ENCODE measurements at regions not wholly inside any gene's neighbourhood (a gene's known extent, or its start where the extent isn't known, plus 50 kb on each side); places are given as distances from the start of the nearest gene placed in this dataset.
"Not testable (repeated sequence)": the region's sequence is repeated elsewhere in the genome, so short reads cannot be mapped to it uniquely, and the experiment has no call there.

DNA sequence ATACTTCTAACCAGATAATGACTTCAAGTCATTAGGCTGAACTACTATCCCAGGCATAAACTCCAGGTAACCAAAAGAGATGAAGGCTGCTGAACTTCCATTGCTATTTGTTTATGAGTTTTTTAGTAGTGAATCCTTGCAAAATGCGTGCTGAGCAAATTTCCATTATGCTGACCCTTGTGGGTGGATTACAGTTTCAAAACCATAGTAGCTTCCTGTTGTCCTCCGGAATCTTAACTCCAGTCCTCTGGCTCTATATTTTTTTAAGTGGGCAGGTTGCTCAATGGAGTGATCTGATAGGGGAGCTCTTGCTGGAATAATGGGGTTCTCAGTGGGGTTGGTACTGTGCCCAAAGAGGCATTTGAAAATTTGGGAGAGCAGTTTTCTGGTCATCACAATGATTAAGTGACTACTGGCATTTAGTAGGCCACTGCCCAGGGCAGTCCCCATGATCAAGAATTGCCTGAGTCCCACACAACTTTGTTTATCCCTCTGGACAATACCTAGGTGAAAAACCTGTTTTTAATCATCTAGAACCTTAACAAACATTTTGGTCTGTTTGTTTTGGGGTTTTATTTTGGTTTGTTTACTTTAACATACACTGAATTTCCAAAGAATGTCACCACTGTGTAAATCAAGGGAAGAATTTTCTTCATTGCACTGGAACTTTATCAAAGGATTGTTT lies 302.3 kb upstream of the GATB start:
- Mint-ChIP-seq H3K4me3 (peak overlapping the region in 1 of 5 donors; percentile 49), H3K4me1 (peaks cover 19 to 28% of the 10 kb centered on the region in 2 donors), H3K9me3 (peaks cover 0 to 6% (median 1%) of the 10 kb centered on the region in 6 donors), H3K27me3 (ENCODE audit: low read depth in 3 of 3) (peaks cover 4 to 7% (median 6%) of the 10 kb centered on the region in 3 donors), H3K36me3 (peaks cover 3% of the 10 kb centered on the region in 3 donors), H3K27ac (no peak overlapping the region)
- no peak for DNase-seq

GRCh38 chr4:152054731-152055130 lies 293.9 kb upstream of the GATB start:
- H3K9me3 Mint-ChIP-seq: peaks cover 3 to 16% (median 9%) of the 10 kb centered on the region in 6 donors
- peaks cover 4 to 13% (median 11%) of the 10 kb centered on the region in 3 donors for H3K36me3 Mint-ChIP-seq
- peaks cover 5 to 15% of the 10 kb centered on the region in 2 donors for H3K4me1 Mint-ChIP-seq
- H3K27me3 Mint-ChIP-seq (ENCODE audit: low read depth in 3 of 3): peaks cover 0 to 22% (median 7%) of the 10 kb centered on the region in 3 donors
- DNase-seq: no peak
- no peak overlapping the region for H3K4me3 Mint-ChIP-seq
- no peak overlapping the region for H3K27ac Mint-ChIP-seq

DNA sequence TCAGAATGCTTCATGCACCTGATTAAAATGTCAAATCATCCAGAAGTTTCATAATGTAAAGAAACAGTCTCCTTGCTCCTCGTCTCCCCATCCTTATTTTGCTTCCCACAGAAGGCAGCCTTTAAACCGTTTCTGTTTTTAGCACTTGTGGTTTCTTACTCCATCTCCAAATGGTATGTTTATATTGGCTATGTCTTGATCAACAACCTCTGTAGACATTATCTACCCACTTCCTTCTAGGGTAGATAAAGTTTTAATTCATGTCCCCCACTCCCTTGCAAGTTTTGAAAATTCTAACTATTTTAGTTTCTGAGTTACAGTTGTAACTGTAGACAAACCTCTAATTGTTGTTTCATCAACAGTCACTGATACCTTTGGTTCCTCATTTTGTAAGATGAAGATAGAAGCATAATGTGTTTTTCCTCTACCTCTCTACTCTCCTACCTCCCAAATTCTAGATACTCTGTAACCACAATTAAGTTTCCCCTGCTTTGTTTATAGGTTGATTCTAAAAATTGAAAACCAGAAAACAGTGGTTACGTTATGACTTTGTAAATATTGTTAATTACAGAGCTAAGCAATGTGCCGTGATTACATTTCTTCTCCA lies 291.7 kb upstream of the GATB start:
- DNase-seq: no peak
- no peak overlapping the region for H3K4me3 Mint-ChIP-seq
- H3K9me3 Mint-ChIP-seq: peaks cover 0 to 12% (median 4%) of the 10 kb centered on the region in 6 donors
- H3K27ac Mint-ChIP-seq: no peak overlapping the region
- peaks cover 0 to 15% (median 6%) of the 10 kb centered on the region in 3 donors for H3K27me3 Mint-ChIP-seq (ENCODE audit: low read depth in 3 of 3)
- peaks cover 5 to 15% of the 10 kb centered on the region in 2 donors for H3K4me1 Mint-ChIP-seq
- H3K36me3 Mint-ChIP-seq: peaks cover 4 to 9% (median 8%) of the 10 kb centered on the region in 3 donors

GRCh38 chr4:152051332-152051731 lies 290.5 kb upstream of the GATB start:
- not testable (repeated sequence) for H3K27ac Mint-ChIP-seq, H3K36me3 Mint-ChIP-seq, DNase-seq, H3K9me3 Mint-ChIP-seq, H3K4me3 Mint-ChIP-seq
- Mint-ChIP-seq H3K27me3 (ENCODE audit: low read depth in 3 of 3) (peaks cover 0 to 10% (median 6%) of the 10 kb centered on the region in 3 donors), H3K4me1 (peaks cover 5 to 15% of the 10 kb centered on the region in 2 donors)

DNA sequence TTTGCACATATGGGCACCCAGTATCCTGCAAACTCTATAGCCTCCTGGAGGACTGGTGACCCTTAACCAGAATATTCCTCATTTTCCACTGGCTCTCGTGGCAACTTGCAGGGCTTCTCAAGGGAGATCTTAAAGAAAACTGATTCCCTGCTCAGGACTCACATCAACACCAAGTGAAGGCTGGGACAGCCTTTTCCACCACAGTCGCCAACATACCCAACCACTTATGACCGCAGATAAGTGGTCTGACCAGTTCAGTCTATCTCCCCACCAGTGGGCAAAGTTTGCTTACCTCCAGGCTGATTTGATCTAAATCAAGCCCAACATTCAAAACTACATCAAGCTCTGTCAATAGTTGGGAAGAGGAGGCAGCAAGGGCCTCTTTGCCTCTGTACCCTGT lies 289.3 kb upstream of the GATB start:
- H3K4me3 Mint-ChIP-seq: no peak overlapping the region
- H3K4me1 Mint-ChIP-seq: peaks cover 11 to 15% of the 10 kb centered on the region in 2 donors
- H3K9me3 Mint-ChIP-seq: no peaks in the 10 kb centered on the region
- no peak overlapping the region for H3K27ac Mint-ChIP-seq
- peaks cover 0 to 6% (median 1%) of the 10 kb centered on the region in 3 donors for H3K27me3 Mint-ChIP-seq (ENCODE audit: low read depth in 3 of 3)
- no peaks in the 10 kb centered on the region for H3K36me3 Mint-ChIP-seq
- no peak for DNase-seq

GRCh38 chr4:152047451-152047850 lies 286.6 kb upstream of the GATB start:
- no peak for DNase-seq
- H3K27me3 Mint-ChIP-seq (ENCODE audit: low read depth in 3 of 3): peaks cover 0 to 7% (median 6%) of the 10 kb centered on the region in 3 donors
- peaks cover 3 to 7% of the 10 kb centered on the region in 2 donors for H3K4me1 Mint-ChIP-seq
- H3K9me3 Mint-ChIP-seq: no peaks in the 10 kb centered on the region
- H3K36me3 Mint-ChIP-seq: peaks cover 0 to 7% (median 0%) of the 10 kb centered on the region in 3 donors
- no peak overlapping the region for H3K4me3 Mint-ChIP-seq
- no peak overlapping the region for H3K27ac Mint-ChIP-seq

- Mint-ChIP-seq H3K27me3 (ENCODE audit: low read depth in 3 of 3) (peaks cover 0 to 7% (median 6%) of the 10 kb centered on the region in 3 donors), H3K4me1 (peaks cover 0 to 6% of the 10 kb centered on the region in 2 donors), H3K9me3 (no peaks in the 10 kb centered on the region), H3K4me3 (peak overlapping the region in 4 of 5 donors; percentile 21 to 56 (median 52)), H3K36me3 (peaks cover 0 to 7% (median 0%) of the 10 kb centered on the region in 3 donors), H3K27ac (no peak overlapping the region)
- peak; percentile 20 to 45 (median 33) for DNase-seq
These were observed 285.2 kb upstream of the GATB start for GRCh38 chr4:152045807-152046571.

DNA sequence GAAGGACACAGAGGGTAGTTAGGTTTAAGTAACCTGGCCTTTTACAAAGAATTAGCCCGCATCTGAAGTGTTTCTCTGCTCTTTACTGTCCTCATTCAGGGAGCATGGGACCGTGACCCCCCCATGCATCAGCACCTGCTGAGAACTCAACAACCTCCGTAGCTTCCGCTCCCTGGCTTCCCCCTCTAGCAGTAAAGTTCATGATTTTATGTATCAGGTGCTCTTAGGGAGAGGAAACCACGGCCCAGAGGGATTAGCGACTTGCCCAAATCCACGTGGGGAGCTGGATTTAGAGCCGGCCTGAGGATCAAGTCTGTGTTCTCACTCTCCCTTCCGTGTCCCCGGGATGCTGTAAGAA lies 284.6 kb upstream of the GATB start:
- peaks cover 0 to 7% (median 0%) of the 10 kb centered on the region in 3 donors for H3K36me3 Mint-ChIP-seq
- peaks cover 0 to 7% (median 4%) of the 10 kb centered on the region in 3 donors for H3K27me3 Mint-ChIP-seq (ENCODE audit: low read depth in 3 of 3)
- H3K9me3 Mint-ChIP-seq: no peaks in the 10 kb centered on the region
- no peak overlapping the region for H3K27ac Mint-ChIP-seq
- no peak for DNase-seq
- H3K4me3 Mint-ChIP-seq: peak overlapping the region in 4 of 5 donors; percentile 21 to 56 (median 52)
- peaks cover 0 to 6% of the 10 kb centered on the region in 2 donors for H3K4me1 Mint-ChIP-seq

DNA sequence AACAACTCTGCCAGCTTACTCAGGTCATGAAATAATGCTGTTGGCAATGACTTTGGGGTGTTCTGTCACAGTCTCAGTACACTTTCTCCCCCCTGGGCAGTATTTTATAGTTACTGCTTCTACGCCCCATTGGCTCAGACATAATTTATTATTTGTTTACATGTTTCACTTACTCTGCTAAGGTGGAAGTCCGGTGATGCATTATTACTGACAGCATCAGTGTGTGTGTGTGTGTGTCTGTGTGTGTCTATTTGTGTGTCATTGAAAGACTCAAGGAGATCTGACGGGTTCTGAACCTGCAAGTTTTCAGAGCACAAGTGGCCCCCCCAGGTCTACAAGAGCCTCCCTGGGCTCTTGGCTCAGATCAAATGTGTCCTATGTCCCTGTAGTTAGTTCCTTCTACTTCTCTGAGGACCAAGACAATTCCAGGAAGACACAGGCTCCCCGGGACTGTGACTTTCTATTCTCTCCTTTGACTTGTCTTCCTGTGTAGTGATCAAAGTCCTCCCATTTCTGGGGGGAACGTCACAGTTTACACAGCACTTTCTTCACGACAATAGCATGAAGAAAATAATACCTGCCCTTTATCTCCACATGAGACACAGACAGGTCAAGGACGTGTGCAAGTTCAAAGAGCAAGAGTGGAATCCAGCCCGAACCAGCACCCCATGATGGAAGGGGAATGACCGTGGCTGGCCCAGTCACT lies 283.7 kb upstream of the GATB start:
- Mint-ChIP-seq H3K9me3 (no peaks in the 10 kb centered on the region), H3K4me1 (peaks cover 0 to 6% of the 10 kb centered on the region in 2 donors), H3K36me3 (peaks cover 0 to 7% (median 0%) of the 10 kb centered on the region in 3 donors), H3K4me3 (no peak overlapping the region), H3K27me3 (ENCODE audit: low read depth in 3 of 3) (peaks cover 0 to 7% (median 4%) of the 10 kb centered on the region in 3 donors), H3K27ac (no peak overlapping the region)
- no peak for DNase-seq

- Mint-ChIP-seq H3K27ac (no peak overlapping the region), H3K4me3 (no peak overlapping the region), H3K4me1 (peaks cover 6% of the 10 kb centered on the region in 2 donors), H3K9me3 (no peaks in the 10 kb centered on the region), H3K36me3 (peaks cover 0 to 7% (median 0%) of the 10 kb centered on the region in 3 donors), H3K27me3 (ENCODE audit: low read depth in 3 of 3) (peaks cover 0 to 6% (median 0%) of the 10 kb centered on the region in 3 donors)
- DNase-seq: no peak
These were observed 280.5 kb upstream of the GATB start for GRCh38 chr4:152041295-152041694.

DNA sequence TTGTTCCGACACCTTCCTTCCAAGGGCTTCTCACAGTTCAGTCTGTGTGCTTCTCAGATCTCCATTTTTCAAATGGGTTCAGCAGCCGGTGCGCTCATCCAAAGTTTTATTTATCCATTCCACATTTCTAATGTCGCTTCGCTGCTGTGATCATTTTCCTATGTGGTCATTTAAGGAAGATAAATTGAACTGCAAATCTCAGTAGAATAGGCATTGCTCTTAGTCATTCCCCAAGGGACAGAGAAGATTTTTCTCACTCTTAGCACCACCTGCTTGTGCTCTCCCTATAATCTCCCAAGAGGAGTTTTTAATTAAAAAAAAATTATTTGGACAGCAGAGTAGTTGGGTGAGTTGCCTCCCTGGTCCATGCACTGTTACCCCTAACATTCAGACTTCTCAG lies 278.9 kb upstream of the GATB start:
- H3K9me3 Mint-ChIP-seq: no peaks in the 10 kb centered on the region
- no peak overlapping the region for H3K27ac Mint-ChIP-seq
- peaks cover 3 to 6% of the 10 kb centered on the region in 2 donors for H3K4me1 Mint-ChIP-seq
- peaks cover 0 to 4% (median 0%) of the 10 kb centered on the region in 3 donors for H3K27me3 Mint-ChIP-seq (ENCODE audit: low read depth in 3 of 3)
- DNase-seq: no peak
- H3K36me3 Mint-ChIP-seq: peaks cover 0 to 7% (median 0%) of the 10 kb centered on the region in 3 donors
- no peak overlapping the region for H3K4me3 Mint-ChIP-seq

DNA sequence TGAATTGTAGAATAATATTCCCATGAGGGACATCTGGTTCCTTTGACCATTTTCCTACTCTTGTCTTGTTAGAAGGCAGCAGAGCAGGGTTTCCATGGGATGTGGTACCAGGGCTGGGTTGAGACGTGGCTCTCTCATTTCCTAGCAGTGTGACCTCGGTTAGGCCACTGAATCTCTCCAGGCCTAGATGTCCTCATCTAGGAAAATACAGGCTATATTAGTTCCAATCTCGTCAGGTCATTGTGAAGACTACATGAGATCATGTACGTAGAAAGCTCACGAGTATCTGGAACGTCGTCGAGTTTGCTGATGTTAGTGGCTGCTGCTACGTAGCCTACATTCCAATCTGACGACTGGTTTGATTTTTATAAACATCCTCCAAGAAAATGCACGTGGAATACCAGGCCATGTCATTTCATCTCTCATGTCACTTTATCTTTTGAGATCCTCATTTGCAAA lies 278.2 kb upstream of the GATB start:
- H3K27ac Mint-ChIP-seq: no peak overlapping the region
- peaks cover 0 to 1% (median 0%) of the 10 kb centered on the region in 3 donors for H3K27me3 Mint-ChIP-seq (ENCODE audit: low read depth in 3 of 3)
- no peak overlapping the region for H3K4me3 Mint-ChIP-seq
- DNase-seq: no peak
- peaks cover 3 to 6% of the 10 kb centered on the region in 2 donors for H3K4me1 Mint-ChIP-seq
- H3K9me3 Mint-ChIP-seq: no peaks in the 10 kb centered on the region
- H3K36me3 Mint-ChIP-seq: peaks cover 0 to 7% (median 0%) of the 10 kb centered on the region in 3 donors

DNA sequence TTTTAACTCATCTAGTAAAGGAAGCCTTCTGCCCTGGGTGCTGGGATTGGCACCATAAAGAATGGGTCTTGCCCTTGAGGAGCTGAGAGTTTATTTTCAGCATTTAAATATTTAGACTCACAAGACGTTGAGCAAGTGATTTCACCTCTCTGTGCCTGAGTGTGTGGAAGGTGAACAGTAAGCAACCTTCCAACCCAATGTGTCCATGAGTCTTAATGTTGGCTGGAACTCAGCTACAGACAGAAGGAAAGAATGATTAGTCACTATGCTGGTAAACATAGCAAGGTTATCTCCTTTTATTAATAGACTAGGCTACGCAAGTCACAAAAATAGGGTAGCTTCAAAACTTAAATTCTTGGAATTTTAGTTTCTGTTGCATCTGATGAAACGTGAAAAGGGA lies 277.4 kb upstream of the GATB start:
- Mint-ChIP-seq H3K36me3 (peaks cover 0 to 3% (median 0%) of the 10 kb centered on the region in 3 donors), H3K27ac (no peak overlapping the region), H3K27me3 (ENCODE audit: low read depth in 3 of 3) (no peaks in the 10 kb centered on the region), H3K9me3 (no peaks in the 10 kb centered on the region), H3K4me1 (peaks cover 3 to 6% of the 10 kb centered on the region in 2 donors), H3K4me3 (no peak overlapping the region)
- DNase-seq: no peak

Measured in immature natural killer cell (primary cell).